HG02840 (cell line): ENCODE measurements at regions not wholly inside any gene's neighbourhood (a gene's known extent, or its start where the extent isn't known, plus 50 kb on each side); places are given as distances from the start of the nearest gene placed in this dataset.
"Not testable (repeated sequence)": the region's sequence is repeated elsewhere in the genome, so short reads cannot be mapped to it uniquely, and the experiment has no call there.

Experiments used
- ATAC-seq: cut with Tn5 transposase; IDR thresholded peaks from one replicate; pipeline ENCODE4 v1.9.1; 2021; ENCODE audit warnings: mild to moderate bottlenecking, moderate library complexity, moderate number of reproducible peaks; ENCODE audit not compliant: unreplicated experiment, low FRiP score

DNA sequence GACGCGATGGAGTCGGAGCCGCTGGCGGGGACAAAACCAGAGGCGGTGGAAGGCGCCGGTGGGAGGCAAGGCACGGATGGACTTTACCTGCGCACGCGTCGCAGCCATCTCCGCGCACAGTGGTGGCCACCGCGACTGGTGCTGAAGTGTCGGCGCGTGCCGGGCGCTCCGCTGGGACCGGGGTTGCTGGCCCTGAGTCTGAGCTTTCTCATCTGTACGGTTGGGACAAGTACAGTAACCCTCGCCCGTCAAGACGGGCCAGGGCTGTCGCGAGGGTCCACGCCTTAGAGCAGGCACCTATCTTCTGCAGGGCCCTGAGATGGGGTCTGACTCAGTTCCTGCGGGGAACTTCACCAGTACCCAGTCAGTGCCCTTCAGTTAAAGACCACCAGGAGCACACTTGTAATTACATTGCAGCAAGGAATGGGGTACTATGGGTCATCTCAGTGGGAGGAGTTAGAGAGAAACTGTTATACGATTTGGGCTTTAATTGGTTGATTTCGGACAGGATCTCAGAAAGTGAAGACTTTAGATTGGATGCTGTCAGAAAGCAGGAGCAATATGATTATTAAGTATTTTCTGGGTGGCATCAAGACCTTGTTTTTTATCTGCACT, 385.6 kb downstream of the SPATA31A6 start:
- not testable (repeated sequence) for ATAC-seq

DNA sequence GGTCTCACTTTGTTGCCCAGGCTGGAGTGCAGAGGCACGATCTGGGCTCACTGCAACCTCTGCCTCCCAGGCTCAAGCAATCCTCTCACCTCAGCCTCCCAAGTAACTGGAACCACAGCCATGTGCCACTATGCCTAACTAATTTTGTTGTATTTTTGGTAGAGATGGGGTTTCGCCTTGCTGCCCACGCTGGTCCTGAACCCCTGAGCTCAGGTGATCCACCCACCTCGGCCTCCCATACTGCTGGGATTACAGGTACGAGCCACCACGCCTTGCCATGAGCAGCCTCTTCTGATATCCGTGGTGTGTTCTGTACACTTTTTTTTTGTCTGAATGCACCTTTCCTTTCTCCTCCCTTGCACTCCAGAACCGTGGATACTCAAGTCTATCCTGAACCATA, 394.4 kb downstream of the SPATA31A6 start:
- not testable (repeated sequence) for ATAC-seq
